ENCODE measurements at regions not wholly inside any gene's neighbourhood (a gene's known extent, or its start where the extent isn't known, plus 50 kb on each side); places are given as distances from the start of the nearest gene placed in this dataset.

DNA sequence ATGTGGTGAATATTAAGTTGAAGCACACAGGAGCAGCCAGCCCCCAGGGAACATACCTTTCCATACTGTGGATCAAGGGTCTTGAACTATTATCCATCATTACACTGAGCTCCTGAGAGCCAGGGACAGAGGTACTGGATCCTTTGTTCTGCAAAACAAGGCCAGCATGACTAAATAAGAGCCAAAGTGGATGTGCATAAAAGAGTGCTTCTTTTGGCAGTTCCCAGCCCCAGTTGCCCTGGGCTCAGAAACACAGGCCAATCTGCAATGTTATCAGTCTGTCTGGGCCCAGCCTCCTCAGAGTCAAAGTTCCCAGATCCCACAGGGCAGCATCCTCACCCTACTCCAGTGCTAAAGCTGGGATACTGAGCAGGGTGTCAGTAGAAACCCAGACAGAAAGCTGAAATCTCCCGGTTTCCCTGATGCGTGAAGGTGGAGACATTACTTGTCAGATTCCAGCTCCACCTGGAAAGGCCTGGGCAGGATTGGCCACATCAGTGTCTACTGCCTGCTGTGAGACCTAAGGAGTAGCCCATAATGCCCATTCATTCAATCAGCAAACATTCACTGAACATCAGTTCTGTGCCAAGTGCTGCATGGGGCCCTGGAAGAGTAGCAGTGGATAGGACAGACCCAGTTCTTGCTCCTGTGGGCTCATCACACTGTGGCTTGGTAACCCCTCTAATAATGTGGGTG is 342.7 kb downstream of the CXCL12 start:
- no peak overlapping the region for H3K4me3 ChIP-seq (ENCODE audit: low read depth in 2 of 2, low read length in 1 of 2)
- no peaks in the 10 kb centered on the region for H3K36me3 ChIP-seq (replicated peaks in 1 of 2; ENCODE audit: control insufficient read depth in 1 of 2, insufficient read depth in 2 of 2, low read length in 1 of 2)
- ChIA-PET CTCF (interaction anchor here (0.7 to 5.8 kb wide), 2 partner anchors 10 to 352 kb away, joined by 3 to 41 read pairs; no protein-coding TSS in a partner anchor), POLR2A (no interaction called here)
- no peak overlapping the region for H3K9ac ChIP-seq
- H3K9me3 ChIP-seq = no peaks in the 10 kb centered on the region; the same call in 1 of the 2 replicates
- H3K27ac ChIP-seq (ENCODE audit: low read depth in 2 of 2, low read length in 1 of 2) = no peak overlapping the region
- H3K27me3 ChIP-seq (ENCODE audit: insufficient read depth) = no peaks in the 10 kb centered on the region
- no peaks in the 10 kb centered on the region for H4K20me1 ChIP-seq (ENCODE audit: insufficient read depth)
- H3K9me2 ChIP-seq = no peaks in the 10 kb centered on the region
- no peak overlapping the region for H2AFZ ChIP-seq (ENCODE audit: low read depth)
- H3K4me1 ChIP-seq (ENCODE audit: control insufficient read depth in 1 of 2, insufficient read depth in 2 of 2, low read depth in 1 of 2, low read length in 1 of 2) = peaks cover 0 to 28% of the 10 kb centered on the region in 2 experiments; a peak in 2 of 4 replicates
- DNase-seq = no peak
- no peaks in the 10 kb centered on the region for H3K79me2 ChIP-seq (ENCODE audit: insufficient read depth)
- TF ChIP-seq, protein P1, sequence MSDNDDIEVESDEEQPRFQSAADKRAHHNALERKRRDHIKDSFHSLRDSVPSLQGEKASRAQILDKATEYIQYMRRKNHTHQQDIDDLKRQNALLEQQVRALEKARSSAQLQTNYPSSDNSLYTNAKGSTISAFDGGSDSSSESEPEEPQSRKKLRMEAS (IDR thresholded peaks at IDR 0.05; ENCODE audit: low read depth) = no peak
- TF ChIP-seq RXRA (IDR thresholded peaks at IDR 0.05; ENCODE audit: borderline replicate concordance, low read depth) = no peak
- no peak for TF ChIP-seq FOXM1 (IDR thresholded peaks at IDR 0.05; ENCODE audit: low read depth)
- no peak for TF ChIP-seq NRF1 (IDR thresholded peaks at IDR 0.05; ENCODE audit: low read depth, low read length)
- no peak for TF ChIP-seq FOXJ3 (CRISPR knock-in tag; IDR thresholded peaks at IDR 0.05)
- TF ChIP-seq EP300 (IDR thresholded peaks at IDR 0.05; ENCODE audit: borderline replicate concordance in 1 of 2, low read depth in 1 of 2, low read length in 1 of 2) = no peak
- no peak for TF ChIP-seq TEAD4 (IDR thresholded peaks at IDR 0.05; ENCODE audit: borderline replicate concordance, insufficient read depth)
- no peak for TF ChIP-seq PBX3 (IDR thresholded peaks at IDR 0.05)
- TF ChIP-seq SMC3 (IDR thresholded peaks at IDR 0.05; ENCODE audit: low read depth, low read length) = no peak
- H3F3A ChIP-seq (replicated peaks; ENCODE audit: insufficient read depth) = no peaks in the 10 kb centered on the region
- no peak overlapping the region for H3K4me2 ChIP-seq
- WGBS (ENCODE audit: low lambda C conversion rate) = no CpG with 5 or more reads among the region's 2 CpGs

- DNase-seq = no peak
- 29% methylated on average over 3 of the region's 3 CpGs for WGBS (ENCODE audit: low lambda C conversion rate)
- peaks cover 0 to 7% of the 10 kb centered on the region in 2 experiments; a peak in 1 of 4 replicates for H3K4me1 ChIP-seq (ENCODE audit: control insufficient read depth in 1 of 2, insufficient read depth in 2 of 2, low read depth in 1 of 2, low read length in 1 of 2)
- no peaks in the 10 kb centered on the region for H3K27me3 ChIP-seq (ENCODE audit: insufficient read depth)
- no peaks in the 10 kb centered on the region for H3K79me2 ChIP-seq (ENCODE audit: insufficient read depth)
- TF ChIP-seq ELF1 (IDR thresholded peaks at IDR 0.05) (no peak), EZH2phosphoT487 (IDR thresholded peaks at IDR 0.05; ENCODE audit: borderline replicate concordance, low read depth) (no peak), CTCF (IDR thresholded peaks at IDR 0.05) (no peak), EP300 (IDR thresholded peaks at IDR 0.05; ENCODE audit: borderline replicate concordance in 1 of 2, low read depth in 1 of 2, low read length in 1 of 2) (no peak)
- no peaks in the 10 kb centered on the region for H3K36me3 ChIP-seq (replicated peaks in 1 of 2; ENCODE audit: control insufficient read depth in 1 of 2, insufficient read depth in 2 of 2, low read length in 1 of 2)
- H3F3A ChIP-seq (replicated peaks; ENCODE audit: insufficient read depth) = no peaks in the 10 kb centered on the region
- CTCF ChIA-PET = no interaction called here
- H3K9me3 ChIP-seq = no peaks in the 10 kb centered on the region; the same call in 1 of the 2 replicates
- no peak overlapping the region for H2AFZ ChIP-seq (ENCODE audit: low read depth)
- no peaks in the 10 kb centered on the region; the same call in 1 of the 2 replicates for H3K9me2 ChIP-seq
- H3K4me3 ChIP-seq (ENCODE audit: low read depth in 2 of 2, low read length in 1 of 2) = no peak overlapping the region
- no peak overlapping the region for H3K27ac ChIP-seq (ENCODE audit: low read depth in 2 of 2, low read length in 1 of 2)
- no peak overlapping the region for H3K9ac ChIP-seq
- POLR2A ChIA-PET = no interaction called here
- no peaks in the 10 kb centered on the region for H4K20me1 ChIP-seq (ENCODE audit: insufficient read depth)
- H3K4me2 ChIP-seq = no peak overlapping the region
Measured at GRCh38 chr10:44039599-44039998, 345.3 kb downstream of the CXCL12 start.
